SK-N-MC (cell line): ENCODE measurements at regions not wholly inside any gene's neighbourhood (a gene's known extent, or its start where the extent isn't known, plus 50 kb on each side); places are given as distances from the start of the nearest gene placed in this dataset.

Source experiments
- DNase-seq: peaks from one replicate; pipeline ENCODE4 v3.0.0-alpha.2; 2011; ENCODE audit warnings: low read depth, low spot score
- H3K27ac ChIP-seq: fragments of 200-600 bp; sonication (generic); 2 replicates; pipeline ENCODE4 v1.5.1; 2016; ENCODE audit warnings: mixed run types
- H3K36me3 ChIP-seq: fragments of 200-600 bp; sonication (generic); 2 replicates; pipeline ENCODE4 v1.6.1; 2017; ENCODE audit warnings: antibody characterized with exemption, low read length, mixed read lengths; ENCODE audit not compliant: insufficient read depth
- H3K4me3 ChIP-seq: fragments of 200-600 bp; sonication (generic); 2 replicates; pipeline ENCODE4 v1.5.1; 2016
- H3K9ac ChIP-seq: fragments of 200-600 bp; sonication (generic); 2 replicates; pipeline ENCODE4 v1.8.0; 2017; ENCODE audit warnings: mixed run types, mixed read lengths; ENCODE audit not compliant: insufficient read length
- H3K9me3 ChIP-seq: fragments of 200-600 bp; sonication (generic); 2 replicates; pipeline ENCODE4 v1.6.1; 2017; ENCODE audit warnings: low read depth, mild to moderate bottlenecking, antibody characterized with exemption, low read length, moderate library complexity, mixed read lengths
- EZH2 ChIP-seq: fragments of 200-600 bp; sonication (generic); IDR thresholded peaks from one replicate; pipeline ENCODE4 v1.6.1; 2017; ENCODE audit warnings: antibody characterized with exemption
- FOXP2 ChIP-seq: optimal IDR thresholded peaks from 2 replicates; pipeline ENCODE3; 2011; ENCODE audit warnings: mild to moderate bottlenecking, moderate library complexity; ENCODE audit not compliant: insufficient read depth; ENCODE audit errors: extremely low read length, control extremely low read depth
- POLR2AphosphoS5 ChIP-seq: IDR thresholded peaks from 2 replicates; pipeline ENCODE4 v1.6.1; 2012; ENCODE audit warnings: mild to moderate bottlenecking, low read depth, low read length, borderline replicate concordance

GRCh38 chr4:54509057-54509456 is 148.7 kb upstream of the KIT start:
- Histone ChIP-seq H3K27ac (no peak overlapping the region), H3K9ac (no peak overlapping the region), H3K9me3 (no peaks in the 10 kb centered on the region), H3K4me3 (no peak overlapping the region), H3K36me3 (no peaks in the 10 kb centered on the region)
- no peak for TF ChIP-seq POLR2AphosphoS5
- TF ChIP-seq FOXP2, result no peak
- TF ChIP-seq EZH2, result no peak
- DNase-seq, result no peak

DNA sequence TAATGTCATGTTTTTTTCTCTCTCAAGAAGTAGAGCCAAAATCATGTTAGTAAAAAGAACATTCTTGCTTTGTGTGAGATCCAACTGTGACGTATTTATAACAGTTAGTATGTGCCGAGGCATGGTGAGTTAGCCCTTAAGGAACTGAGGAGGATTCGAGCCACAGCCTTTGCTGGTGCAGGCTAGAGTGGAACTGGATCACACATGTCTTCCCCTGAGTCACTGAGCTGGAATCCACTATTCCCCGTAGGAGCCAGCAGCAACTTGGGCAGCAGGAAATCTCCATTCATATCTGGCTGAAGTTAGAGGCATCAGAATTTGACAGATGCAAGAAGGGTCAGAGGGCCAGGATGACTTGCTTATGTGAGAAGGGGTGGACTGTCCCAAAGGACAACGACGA is 144.6 kb upstream of the KIT start:
- no peaks in the 10 kb centered on the region for H3K9me3 ChIP-seq
- no peak overlapping the region for H3K4me3 ChIP-seq
- DNase-seq, result no peak
- no peaks in the 10 kb centered on the region for H3K36me3 ChIP-seq
- no peak overlapping the region for H3K27ac ChIP-seq
- H3K9ac ChIP-seq, result no peak overlapping the region
- TF ChIP-seq POLR2AphosphoS5 (no peak), FOXP2 (no peak), EZH2 (no peak)

- DNase-seq, result no peak
- Histone ChIP-seq H3K4me3 (no peak overlapping the region), H3K27ac (no peak overlapping the region), H3K36me3 (no peaks in the 10 kb centered on the region), H3K9me3 (no peaks in the 10 kb centered on the region), H3K9ac (no peak overlapping the region)
- TF ChIP-seq EZH2 (no peak), POLR2AphosphoS5 (no peak), FOXP2 (no peak)
Measured at GRCh38 chr4:54513741-54514140, 144.0 kb upstream of the KIT start.

DNA sequence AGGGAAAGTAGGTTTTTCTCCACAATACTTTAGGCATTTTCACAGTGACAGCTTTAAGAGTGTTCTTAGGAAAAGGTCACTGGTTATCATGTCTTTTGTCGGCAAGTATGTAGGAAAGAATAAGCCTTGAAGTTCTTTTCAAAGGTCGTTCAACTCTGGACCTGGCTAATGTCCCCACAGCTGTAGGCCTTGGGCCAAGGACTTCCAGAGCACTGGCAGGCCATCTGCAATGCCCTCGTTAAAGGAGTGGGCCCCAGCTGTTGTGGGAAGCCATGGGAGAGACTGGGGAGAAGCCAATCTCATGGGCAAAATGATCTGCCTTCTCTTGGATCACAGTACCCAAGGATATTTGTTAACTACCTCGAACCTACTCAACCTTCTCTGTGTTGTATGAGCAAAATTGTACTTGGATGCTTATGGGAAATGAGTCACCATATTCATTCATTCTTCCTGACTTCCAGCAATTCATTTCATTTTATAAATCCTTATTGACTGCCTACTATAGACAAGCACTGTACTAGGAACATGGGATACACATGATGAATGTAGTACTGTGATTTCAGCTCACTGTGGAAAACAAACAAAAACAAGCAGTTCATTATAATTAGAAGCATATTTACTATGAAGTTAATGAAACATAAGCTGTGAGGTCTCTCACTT is 141.1 kb upstream of the KIT start:
- no peak for TF ChIP-seq POLR2AphosphoS5
- H3K9ac ChIP-seq, result no peak overlapping the region
- no peaks in the 10 kb centered on the region for H3K9me3 ChIP-seq
- H3K27ac ChIP-seq, result no peak overlapping the region
- DNase-seq, result no peak
- H3K36me3 ChIP-seq, result no peaks in the 10 kb centered on the region
- H3K4me3 ChIP-seq, result no peak overlapping the region

DNA sequence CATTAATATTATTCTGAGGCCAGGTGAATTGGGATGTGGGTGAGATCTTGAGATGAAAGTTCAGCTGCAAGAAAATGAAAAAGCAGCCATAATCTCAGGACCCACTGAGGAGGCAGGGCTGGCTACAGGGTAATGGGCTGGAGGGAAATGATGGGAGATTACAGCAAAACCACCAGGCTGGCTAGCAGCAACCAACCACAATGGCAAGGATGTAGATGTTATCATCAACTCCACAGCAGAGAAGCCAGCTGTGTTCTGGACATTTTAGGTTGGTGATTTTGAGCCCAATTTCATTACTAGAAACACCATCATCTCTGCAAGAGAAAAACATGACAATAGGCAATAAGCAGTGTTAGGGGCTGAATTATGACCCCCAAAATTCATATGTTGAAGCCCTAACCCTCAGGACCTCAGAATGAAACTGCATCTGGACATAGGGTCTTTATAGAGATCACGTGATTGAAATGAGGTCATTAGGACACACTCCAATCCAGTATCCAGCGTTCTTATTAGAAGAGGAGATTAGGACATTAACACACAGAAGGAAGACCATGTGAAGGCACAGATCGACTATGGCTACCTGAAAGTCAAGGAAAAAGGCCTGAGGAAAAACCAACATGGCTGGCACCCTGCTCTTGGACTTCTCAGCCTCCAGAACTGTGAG is 139.8 kb upstream of the KIT start:
- H3K27ac ChIP-seq, result no peak overlapping the region
- no peaks in the 10 kb centered on the region for H3K9me3 ChIP-seq
- no peak overlapping the region for H3K9ac ChIP-seq
- no peak for DNase-seq
- no peaks in the 10 kb centered on the region for H3K36me3 ChIP-seq
- H3K4me3 ChIP-seq, result no peak overlapping the region
- TF ChIP-seq EZH2 (no peak), FOXP2 (no peak), POLR2AphosphoS5 (no peak)

- H3K36me3 ChIP-seq, result no peaks in the 10 kb centered on the region
- TF ChIP-seq POLR2AphosphoS5, result no peak
- no peak for TF ChIP-seq EZH2
- no peak for TF ChIP-seq FOXP2
- no peak overlapping the region for H3K27ac ChIP-seq
- H3K9me3 ChIP-seq, result no peaks in the 10 kb centered on the region
- no peak overlapping the region for H3K9ac ChIP-seq
- no peak for DNase-seq
- H3K4me3 ChIP-seq, result no peak overlapping the region
Measured at GRCh38 chr4:54525602-54526001, 132.2 kb upstream of the KIT start.

- no peak for DNase-seq
- H3K4me3 ChIP-seq, result no peak overlapping the region
- no peak overlapping the region for H3K27ac ChIP-seq
- no peaks in the 10 kb centered on the region for H3K9me3 ChIP-seq
- no peak overlapping the region for H3K9ac ChIP-seq
- H3K36me3 ChIP-seq, result no peaks in the 10 kb centered on the region
- TF ChIP-seq EZH2 (no peak), POLR2AphosphoS5 (no peak), FOXP2 (no peak)
Measured at GRCh38 chr4:54526560-54526959, 131.2 kb upstream of the KIT start.

DNA sequence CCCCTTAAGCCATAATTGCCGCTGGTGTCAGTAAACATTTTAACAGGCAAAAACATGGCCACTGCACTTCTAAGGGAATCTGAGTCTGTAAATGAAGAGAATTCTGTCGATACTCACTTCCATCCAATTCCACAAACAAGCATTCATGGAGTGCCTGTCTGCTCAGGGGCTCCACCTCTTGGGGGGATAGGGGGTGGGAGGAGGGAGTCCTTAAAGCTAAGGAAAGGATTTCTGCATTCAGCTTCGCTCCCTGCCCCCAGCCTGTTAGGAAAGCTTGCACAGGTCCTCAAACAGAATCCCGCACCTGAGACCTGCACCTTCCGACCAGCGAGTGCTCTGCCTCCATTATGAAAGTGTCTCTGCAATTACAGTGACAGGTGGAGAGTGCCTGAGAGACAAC is 130.2 kb upstream of the KIT start:
- Histone ChIP-seq H3K9me3 (no peaks in the 10 kb centered on the region), H3K4me3 (no peak overlapping the region), H3K27ac (no peak overlapping the region), H3K9ac (no peak overlapping the region), H3K36me3 (no peaks in the 10 kb centered on the region)
- DNase-seq, result no peak
- no peak for TF ChIP-seq EZH2
- no peak for TF ChIP-seq POLR2AphosphoS5
- TF ChIP-seq FOXP2, result no peak
